Suprapubic skin (tissue), 4 donors: ENCODE measurements at regions not wholly inside any gene's neighbourhood (a gene's known extent, or its start where the extent isn't known, plus 50 kb on each side); places are given as distances from the start of the nearest gene placed in this dataset.

Source experiments
- DNase-seq, 2 donors: peaks; one replicate each; pipeline ENCODE4 v3.0.0-alpha.2; 2019; ENCODE audit warnings: low spot score in 2 of 2
- H3K27ac ChIP-seq: fragments of 200-600 bp; sonication (generic); one replicate; pipeline ENCODE4 v1.5.1; 2019
- H3K27me3 ChIP-seq: fragments of 200-600 bp; sonication (generic); one replicate; pipeline ENCODE4 v1.5.1; 2019
- H3K36me3 ChIP-seq: fragments of 200-600 bp; sonication (generic); one replicate; pipeline ENCODE4 v1.5.1; 2019
- H3K4me1 ChIP-seq: fragments of 200-600 bp; sonication (generic); one replicate; pipeline ENCODE4 v1.5.1; 2019
- H3K4me3 ChIP-seq: fragments of 200-600 bp; sonication (generic); one replicate; pipeline ENCODE4 v1.5.1; 2019; ENCODE audit warnings: mild to moderate bottlenecking
- H3K9me3 ChIP-seq: fragments of 200-600 bp; sonication (generic); one replicate; pipeline ENCODE4 v1.5.1; 2019
- EP300 ChIP-seq: sonication (generic); formaldehyde crosslinking; IDR thresholded peaks from one replicate; pipeline ENCODE4 v1.6.1; 2017; ENCODE audit warnings: antibody characterized with exemption
- POLR2A ChIP-seq, 2 donors: fragments of 450-650 bp; IDR thresholded peaks; one replicate each; pipeline ENCODE4 v1.6.1; 2017; ENCODE audit warnings: antibody characterized with exemption in 2 of 2, mild to moderate bottlenecking in 2 of 2, moderate library complexity in 2 of 2
- POLR2AphosphoS5 ChIP-seq, 3 donors: sonication (generic); formaldehyde crosslinking; IDR thresholded peaks; one replicate each; pipeline ENCODE4 v1.6.1; 2017; ENCODE audit warnings: antibody characterized with exemption in 3 of 3
- WGBS: methylation state at CpG from one replicate; pipeline ENCODE4 v1.1.5; 2018; 5-methylcytosine and 5-hydroxymethylcytosine counted together
- TF ChIP-seq, protein P1 (sequence below), 2 donors: fragments of 200-600 bp in 1 of 2; fragments of 450-650 bp in 1 of 2; sonication (generic) in 1 of 2; IDR thresholded peaks; one replicate each; pipeline ENCODE4 v1.5.1; 2016 to 2019; ENCODE audit warnings: antibody characterized with exemption in 2 of 2, mild to moderate bottlenecking in 1 of 2, moderate library complexity in 1 of 2

DNA sequence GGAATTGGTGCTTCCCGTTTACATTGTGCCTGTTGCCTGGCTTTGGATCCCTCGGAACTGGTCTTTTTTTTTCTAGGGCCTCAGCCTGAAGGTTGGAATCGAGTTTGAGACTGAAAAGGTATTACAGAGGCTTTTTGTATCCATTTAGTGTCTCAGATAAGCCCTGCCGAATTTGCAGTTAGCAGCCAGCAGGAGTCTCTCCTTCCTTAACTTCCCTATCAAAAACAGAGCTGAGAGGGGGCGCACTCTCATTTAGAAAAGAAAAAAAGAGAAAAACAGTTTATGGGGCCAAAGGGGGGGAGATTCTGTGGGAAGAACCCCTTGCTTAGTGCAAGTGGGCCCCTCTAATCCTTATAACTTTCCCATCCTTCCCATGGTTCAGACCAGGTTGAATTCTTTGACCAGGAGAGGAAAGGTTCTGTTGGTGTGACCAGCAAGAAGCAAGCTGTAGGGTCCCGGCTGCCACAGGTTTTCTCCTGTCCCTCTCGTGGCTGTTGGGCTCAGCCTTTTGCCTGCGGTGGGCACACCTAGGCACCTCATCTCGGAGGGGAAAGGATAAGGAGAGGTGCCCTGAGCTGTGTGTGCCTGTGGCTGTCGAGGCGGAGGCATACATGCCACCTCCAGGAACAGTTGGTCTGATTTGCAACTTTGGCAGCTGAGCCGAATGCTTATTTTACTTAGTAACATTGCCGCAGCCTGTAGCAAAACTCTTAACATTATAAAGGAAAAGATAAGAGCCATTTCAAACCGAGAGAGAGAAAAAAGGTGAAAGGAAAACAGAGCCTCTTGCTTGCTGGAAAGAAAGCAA lies 565.0 kb upstream of the CNTN5 start:
- H3K27ac ChIP-seq = no peak overlapping the region
- H3K27me3 ChIP-seq = no peaks in the 10 kb centered on the region
- H3K4me3 ChIP-seq = no peak overlapping the region
- TF ChIP-seq POLR2A (IDR thresholded peaks at IDR 0.05) (no peak), EP300 (no peak), POLR2AphosphoS5 (IDR thresholded peaks at IDR 0.05) (no peak)
- TF ChIP-seq, protein P1, sequence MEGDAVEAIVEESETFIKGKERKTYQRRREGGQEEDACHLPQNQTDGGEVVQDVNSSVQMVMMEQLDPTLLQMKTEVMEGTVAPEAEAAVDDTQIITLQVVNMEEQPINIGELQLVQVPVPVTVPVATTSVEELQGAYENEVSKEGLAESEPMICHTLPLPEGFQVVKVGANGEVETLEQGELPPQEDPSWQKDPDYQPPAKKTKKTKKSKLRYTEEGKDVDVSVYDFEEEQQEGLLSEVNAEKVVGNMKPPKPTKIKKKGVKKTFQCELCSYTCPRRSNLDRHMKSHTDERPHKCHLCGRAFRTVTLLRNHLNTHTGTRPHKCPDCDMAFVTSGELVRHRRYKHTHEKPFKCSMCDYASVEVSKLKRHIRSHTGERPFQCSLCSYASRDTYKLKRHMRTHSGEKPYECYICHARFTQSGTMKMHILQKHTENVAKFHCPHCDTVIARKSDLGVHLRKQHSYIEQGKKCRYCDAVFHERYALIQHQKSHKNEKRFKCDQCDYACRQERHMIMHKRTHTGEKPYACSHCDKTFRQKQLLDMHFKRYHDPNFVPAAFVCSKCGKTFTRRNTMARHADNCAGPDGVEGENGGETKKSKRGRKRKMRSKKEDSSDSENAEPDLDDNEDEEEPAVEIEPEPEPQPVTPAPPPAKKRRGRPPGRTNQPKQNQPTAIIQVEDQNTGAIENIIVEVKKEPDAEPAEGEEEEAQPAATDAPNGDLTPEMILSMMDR (IDR thresholded peaks at IDR 0.05) = no peak
- 81% methylated on average over 14 of the region's 14 CpGs for WGBS
- no peaks in the 10 kb centered on the region for H3K4me1 ChIP-seq
- no peaks in the 10 kb centered on the region for H3K9me3 ChIP-seq
- no peaks in the 10 kb centered on the region for H3K36me3 ChIP-seq
- DNase-seq = no peak

DNA sequence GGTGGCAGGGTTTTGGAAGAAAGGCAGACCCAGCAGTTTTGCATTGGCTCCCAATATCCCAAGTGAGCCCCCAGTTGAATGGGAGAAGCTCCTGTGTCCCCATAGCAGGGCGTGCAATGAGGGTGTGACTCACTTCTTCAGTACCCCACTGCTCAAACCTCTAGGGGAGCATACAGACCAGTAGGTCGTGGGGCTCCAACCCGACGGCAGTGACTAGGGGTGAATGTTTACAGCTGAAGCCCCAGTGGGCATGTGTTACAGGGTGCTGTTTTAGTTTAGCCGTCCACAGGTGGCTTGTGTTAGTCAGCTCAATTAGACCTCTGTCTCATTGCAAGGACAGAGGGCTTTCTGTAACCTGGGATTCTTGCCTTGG lies 564.5 kb upstream of the CNTN5 start:
- Histone ChIP-seq H3K27me3 (no peaks in the 10 kb centered on the region), H3K9me3 (no peaks in the 10 kb centered on the region), H3K36me3 (no peaks in the 10 kb centered on the region), H3K4me3 (no peak overlapping the region), H3K27ac (no peak overlapping the region), H3K4me1 (no peaks in the 10 kb centered on the region)
- DNase-seq = no peak
- WGBS = 83% methylated on average over 5 of the region's 5 CpGs
- TF ChIP-seq POLR2A (IDR thresholded peaks at IDR 0.05) = no peak
- TF ChIP-seq EP300 = no peak
- TF ChIP-seq POLR2AphosphoS5 (IDR thresholded peaks at IDR 0.05) = no peak
- TF ChIP-seq, protein P1 (IDR thresholded peaks at IDR 0.05) = no peak

DNA sequence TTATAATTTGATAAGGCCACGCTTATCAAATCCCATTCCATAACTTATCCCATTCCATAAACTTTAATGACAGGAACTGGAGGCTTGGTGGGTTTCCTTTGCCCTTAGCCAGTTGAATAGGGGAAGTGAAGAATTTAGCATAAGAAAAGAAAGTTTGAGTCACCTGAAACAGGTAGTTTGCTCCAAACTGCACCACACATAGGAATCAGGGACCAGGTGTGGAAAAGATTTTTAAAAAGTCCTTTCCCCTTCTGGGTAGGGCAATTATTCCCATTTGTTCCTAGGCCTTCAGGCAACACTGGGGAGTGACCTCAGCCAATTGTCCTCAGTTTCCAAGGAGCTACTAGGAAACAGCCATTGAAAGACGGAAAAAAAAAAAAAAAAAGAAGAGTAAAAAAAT lies 525.7 kb upstream of the CNTN5 start:
- Histone ChIP-seq H3K36me3 (no peaks in the 10 kb centered on the region), H3K27me3 (no peaks in the 10 kb centered on the region), H3K4me1 (no peaks in the 10 kb centered on the region), H3K9me3 (no peaks in the 10 kb centered on the region), H3K4me3 (no peak overlapping the region), H3K27ac (no peak overlapping the region)
- no peak for DNase-seq
- 95% methylated on average over 2 of the region's 2 CpGs for WGBS
- TF ChIP-seq EP300 = no peak
- TF ChIP-seq POLR2A (IDR thresholded peaks at IDR 0.05) = no peak
- TF ChIP-seq POLR2AphosphoS5 (IDR thresholded peaks at IDR 0.05) = no peak

DNA sequence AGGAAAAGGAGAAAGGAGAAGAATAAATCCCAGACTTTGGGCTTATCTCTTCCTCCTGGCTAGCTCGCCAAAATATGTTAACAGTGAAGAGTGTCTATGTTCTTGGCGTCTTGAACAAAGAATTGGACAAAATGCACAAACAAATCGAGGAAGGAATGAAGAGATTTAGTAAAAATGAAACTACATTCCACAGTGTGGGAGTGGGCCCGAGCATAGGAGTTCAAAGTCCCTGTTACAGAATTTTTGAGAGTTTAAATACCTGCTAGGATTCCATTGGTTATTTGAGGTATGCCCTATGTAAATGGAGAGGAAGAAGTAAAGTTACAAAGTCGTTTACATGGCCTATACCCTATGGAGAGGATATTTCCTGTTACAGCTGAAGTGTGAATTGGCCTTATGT lies 525.1 kb upstream of the CNTN5 start:
- no peak overlapping the region for H3K4me3 ChIP-seq
- H3K36me3 ChIP-seq = no peaks in the 10 kb centered on the region
- H3K9me3 ChIP-seq = no peaks in the 10 kb centered on the region
- TF ChIP-seq, protein P1 (IDR thresholded peaks at IDR 0.05) = no peak
- TF ChIP-seq POLR2AphosphoS5 (IDR thresholded peaks at IDR 0.05) (no peak), POLR2A (IDR thresholded peaks at IDR 0.05) (no peak), EP300 (no peak)
- WGBS = 60% methylated on average over 5 of the region's 5 CpGs
- no peak overlapping the region for H3K27ac ChIP-seq
- H3K4me1 ChIP-seq = no peaks in the 10 kb centered on the region
- DNase-seq = no peak
- H3K27me3 ChIP-seq = no peaks in the 10 kb centered on the region

GRCh38 chr11:98507208-98507607 lies 513.5 kb upstream of the CNTN5 start:
- Histone ChIP-seq H3K9me3 (no peaks in the 10 kb centered on the region), H3K27me3 (no peaks in the 10 kb centered on the region), H3K4me1 (no peaks in the 10 kb centered on the region), H3K36me3 (no peaks in the 10 kb centered on the region), H3K27ac (no peak overlapping the region), H3K4me3 (no peak overlapping the region)
- no peak for DNase-seq
- TF ChIP-seq, protein P1 (IDR thresholded peaks at IDR 0.05) = no peak
- TF ChIP-seq POLR2A (IDR thresholded peaks at IDR 0.05) = no peak
- TF ChIP-seq POLR2AphosphoS5 (IDR thresholded peaks at IDR 0.05) = no peak
- no peak for TF ChIP-seq EP300
